Peyer's patch (tissue), 4 donors: ENCODE measurements at regions not wholly inside any gene's neighbourhood (a gene's known extent, or its start where the extent isn't known, plus 50 kb on each side); places are given as distances from the start of the nearest gene placed in this dataset.

Experiments used
- DNase-seq, 3 donors: peaks; one replicate each; pipeline ENCODE4 v3.0.0-alpha.2; 2017 to 2019
- H3K27ac ChIP-seq, 4 donors: fragments of 200-600 bp; sonication (generic); one replicate each; pipeline ENCODE4 v1.5.1; 2016 to 2019
- H3K27me3 ChIP-seq, 2 donors: fragments of 200-600 bp; sonication (generic); one replicate each; pipeline ENCODE4 v1.5.1; 2019
- H3K36me3 ChIP-seq, 3 donors: fragments of 200-600 bp; sonication (generic); one replicate each; pipeline ENCODE4 v1.5.1; 2016 to 2019
- H3K4me1 ChIP-seq, 4 donors: fragments of 200-600 bp; sonication (generic); one replicate each; pipeline ENCODE4 v1.5.1; 2016 to 2019
- H3K4me3 ChIP-seq, 4 donors: fragments of 200-600 bp; sonication (generic); 1 replicate in 3 of 4; 2 replicates in 1 of 4; pipeline ENCODE4 v1.5.1; 2016 to 2019; ENCODE audit warnings: mild to moderate bottlenecking in 1 of 4
- H3K9me3 ChIP-seq, 4 donors: fragments of 200-600 bp; sonication (generic); one replicate each; pipeline ENCODE4 v1.5.1; 2016 to 2019; ENCODE audit warnings: mild to moderate bottlenecking in 1 of 4
- CTCF ChIP-seq, 6 experiments: fragments of 450-650 bp in 4 of 6; fragments of 200-600 bp in 2 of 6; sonication (generic) in 1 of 6; IDR thresholded peaks; one replicate each; pipeline ENCODE4 v1.5.1; 2017 to 2019; ENCODE audit warnings: antibody characterized with exemption in 6 of 6, mild to moderate bottlenecking in 3 of 6, moderate library complexity in 1 of 6
- POLR2A ChIP-seq, 2 donors: fragments of 450-650 bp; IDR thresholded peaks; one replicate each; pipeline ENCODE4 v1.5.1; 2017; ENCODE audit warnings: antibody characterized with exemption in 2 of 2, mild to moderate bottlenecking in 2 of 2, moderate library complexity in 2 of 2

- Histone ChIP-seq H3K36me3 (no peaks in the 10 kb centered on the region), H3K4me1 (no peaks in the 10 kb centered on the region), H3K27ac (no peak overlapping the region), H3K27me3 (no peaks in the 10 kb centered on the region), H3K4me3 (no peak overlapping the region), H3K9me3 (no peaks in the 10 kb centered on the region)
- no peak for DNase-seq
- TF ChIP-seq POLR2A (IDR thresholded peaks at IDR 0.05) (no peak), CTCF (IDR thresholded peaks at IDR 0.05) (no peak)
Measured at GRCh38 chr20:19026901-19027644, 185.4 kb upstream of the SLC24A3 start.

- no peaks in the 10 kb centered on the region for H3K9me3 ChIP-seq
- H3K36me3 ChIP-seq, result no peaks in the 10 kb centered on the region
- no peak overlapping the region for H3K27ac ChIP-seq
- TF ChIP-seq POLR2A (IDR thresholded peaks at IDR 0.05) (no peak), CTCF (IDR thresholded peaks at IDR 0.05) (no peak)
- H3K4me3 ChIP-seq, result no peak overlapping the region
- no peak for DNase-seq
- no peaks in the 10 kb centered on the region for H3K4me1 ChIP-seq
- no peaks in the 10 kb centered on the region for H3K27me3 ChIP-seq
Measured at GRCh38 chr20:19027971-19028370, 184.5 kb upstream of the SLC24A3 start.

GRCh38 chr20:19041787-19042186 lies 170.7 kb upstream of the SLC24A3 start:
- Histone ChIP-seq H3K36me3 (no peaks in the 10 kb centered on the region), H3K9me3 (no peaks in the 10 kb centered on the region), H3K4me3 (no peak overlapping the region), H3K27ac (no peak overlapping the region), H3K27me3 (no peaks in the 10 kb centered on the region), H3K4me1 (no peaks in the 10 kb centered on the region)
- TF ChIP-seq CTCF (IDR thresholded peaks at IDR 0.05), result no peak
- no peak for TF ChIP-seq POLR2A (IDR thresholded peaks at IDR 0.05)
- DNase-seq, result no peak

- no peaks in the 10 kb centered on the region for H3K9me3 ChIP-seq
- no peak overlapping the region for H3K4me3 ChIP-seq
- H3K27ac ChIP-seq, result no peak overlapping the region
- TF ChIP-seq POLR2A (IDR thresholded peaks at IDR 0.05) (no peak), CTCF (IDR thresholded peaks at IDR 0.05) (peak in 2 of 6 experiments; percentile 26 to 27)
- no peaks in the 10 kb centered on the region for H3K36me3 ChIP-seq
- DNase-seq, result no peak
- H3K27me3 ChIP-seq, result no peaks in the 10 kb centered on the region
- H3K4me1 ChIP-seq, result no peaks in the 10 kb centered on the region
Measured at GRCh38 chr20:19045371-19045770, 167.1 kb upstream of the SLC24A3 start.

GRCh38 chr20:19047040-19047950 lies 165.1 kb upstream of the SLC24A3 start:
- no peaks in the 10 kb centered on the region for H3K4me1 ChIP-seq
- DNase-seq, result peak in 2 of 3 donors; percentile 65 to 76
- no peaks in the 10 kb centered on the region for H3K36me3 ChIP-seq
- H3K9me3 ChIP-seq, result no peaks in the 10 kb centered on the region
- H3K4me3 ChIP-seq, result no peak overlapping the region
- H3K27ac ChIP-seq, result peak overlapping the region in 2 of 4 donors; percentile 18 to 65
- no peaks in the 10 kb centered on the region for H3K27me3 ChIP-seq
- TF ChIP-seq CTCF (IDR thresholded peaks at IDR 0.05) (peak in 2 of 6 experiments; percentile 14 to 19), POLR2A (IDR thresholded peaks at IDR 0.05) (no peak)
